HAP-1 (cell line): ENCODE measurements at regions not wholly inside any gene's neighbourhood (a gene's known extent, or its start where the extent isn't known, plus 50 kb on each side); places are given as distances from the start of the nearest gene placed in this dataset.

Source experiments
- DNase-seq, 2 experiments: peaks; one replicate each; pipeline ENCODE4 v3.0.0-alpha.2; 2016 to 2020; ENCODE audit warnings: low spot score in 2 of 2
- H3K27me3 ChIP-seq: fragments of 250-450 bp; sonication (Bioruptor Pico); 2 replicates; pipeline ENCODE4 v1.5.1; 2020; ENCODE audit warnings: low read depth, mild to moderate bottlenecking, moderate library complexity
- H3K36me3 ChIP-seq: fragments of 250-450 bp; sonication (Bioruptor Pico); replicated peaks from 2 replicates; pipeline ENCODE4 v1.5.1; 2020; ENCODE audit warnings: mild to moderate bottlenecking
- H3K4me1 ChIP-seq: fragments of 250-450 bp; sonication (Bioruptor Pico); 2 replicates; pipeline ENCODE4 v1.5.1; 2020; ENCODE audit warnings: mild to moderate bottlenecking
- H3K4me3 ChIP-seq: fragments of 250-450 bp; sonication (Bioruptor Pico); 2 replicates; pipeline ENCODE4 v1.5.1; 2020; ENCODE audit warnings: mild to moderate bottlenecking, moderate library complexity
- H3K9me3 ChIP-seq: fragments of 250-450 bp; sonication (Bioruptor Pico); 2 replicates; pipeline ENCODE4 v1.5.1; 2020; ENCODE audit warnings: mild to moderate bottlenecking, moderate library complexity
- in situ Hi-C: fragments of 300-500 bp; cut with MboI; formaldehyde crosslinking; loops from 3 replicates; pipeline ENCODE4 v1.14.3; 2020; ENCODE audit warnings: low sequenced_read_pairs, inconsistent platforms, mixed read lengths

DNA sequence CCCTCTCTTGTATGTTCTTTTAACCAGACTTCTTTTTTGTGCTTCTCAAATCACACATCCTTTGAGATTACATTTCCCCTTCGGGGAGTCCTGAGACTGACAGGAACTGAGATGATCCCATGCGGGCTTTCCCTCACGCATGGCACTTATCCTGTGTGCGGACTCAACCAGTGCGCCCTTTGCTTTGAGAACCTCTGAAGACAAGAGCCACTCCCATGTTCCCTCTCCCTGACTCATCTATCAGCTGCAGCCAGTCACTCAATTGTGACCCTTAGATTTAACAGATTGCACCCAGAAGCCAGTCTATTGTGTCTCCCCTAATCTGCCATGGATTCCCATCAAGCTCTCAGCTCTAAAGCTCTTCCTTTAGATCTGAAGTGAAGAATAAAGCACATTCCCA is 353.9 kb upstream of the MEOX2 start:
- H3K4me1 ChIP-seq = no peaks in the 10 kb centered on the region
- in situ Hi-C loops = no loop called here
- DNase-seq = no peak
- no peaks in the 10 kb centered on the region for H3K9me3 ChIP-seq
- no peaks in the 10 kb centered on the region for H3K27me3 ChIP-seq
- H3K4me3 ChIP-seq = no peak overlapping the region
- no peaks in the 10 kb centered on the region for H3K36me3 ChIP-seq

DNA sequence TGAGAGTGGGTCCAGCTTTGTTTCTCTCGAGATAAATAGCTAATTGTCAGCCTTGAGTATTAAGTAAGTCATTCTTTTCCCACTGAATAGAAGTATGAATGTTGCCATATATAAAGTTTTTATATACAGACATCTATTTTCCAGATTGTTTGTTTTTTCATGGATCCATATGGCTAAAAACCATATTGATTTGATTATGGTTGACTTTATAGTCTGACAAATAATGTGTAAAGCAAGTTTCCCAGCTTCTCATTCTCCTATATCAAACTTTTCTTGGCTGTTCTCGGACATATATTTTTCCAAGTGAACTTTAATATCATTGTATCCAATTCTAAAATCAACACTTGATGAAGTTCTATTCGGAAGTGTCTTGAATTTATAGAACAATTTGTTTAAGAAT is 352.4 kb upstream of the MEOX2 start:
- Histone ChIP-seq H3K4me3 (no peak overlapping the region), H3K4me1 (no peaks in the 10 kb centered on the region), H3K27me3 (no peaks in the 10 kb centered on the region), H3K9me3 (no peaks in the 10 kb centered on the region), H3K36me3 (no peaks in the 10 kb centered on the region)
- in situ Hi-C loops = no loop called here
- no peak for DNase-seq

DNA sequence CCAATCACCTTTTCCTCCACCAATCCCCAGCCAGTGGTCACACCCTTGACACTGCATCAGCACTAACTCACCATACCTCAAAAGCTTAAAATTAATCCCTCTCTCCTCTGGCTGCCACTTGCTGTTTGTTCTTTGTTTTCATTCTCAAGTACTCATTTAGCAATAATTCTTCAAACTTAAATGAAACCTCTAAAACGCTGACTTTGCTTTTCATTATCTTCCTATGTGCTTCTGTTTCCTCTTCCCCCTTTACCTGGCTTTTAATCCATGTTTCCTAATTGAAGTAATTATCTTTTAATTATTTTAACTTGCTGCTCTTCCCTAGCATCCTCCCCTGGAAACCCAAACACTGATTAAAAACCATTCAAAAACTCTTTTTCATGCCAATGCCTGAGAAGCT is 348.9 kb upstream of the MEOX2 start:
- Histone ChIP-seq H3K4me3 (no peak overlapping the region), H3K36me3 (no peaks in the 10 kb centered on the region), H3K27me3 (no peaks in the 10 kb centered on the region), H3K4me1 (no peaks in the 10 kb centered on the region), H3K9me3 (no peaks in the 10 kb centered on the region)
- in situ Hi-C loops = no loop called here
- no peak for DNase-seq

- in situ Hi-C loops = no loop called here
- Histone ChIP-seq H3K4me1 (no peaks in the 10 kb centered on the region), H3K36me3 (no peaks in the 10 kb centered on the region), H3K27me3 (no peaks in the 10 kb centered on the region), H3K4me3 (no peak overlapping the region), H3K9me3 (no peaks in the 10 kb centered on the region)
- no peak for DNase-seq
Observed at GRCh38 chr7:16034866-16035265, 348.4 kb upstream of the MEOX2 start.

DNA sequence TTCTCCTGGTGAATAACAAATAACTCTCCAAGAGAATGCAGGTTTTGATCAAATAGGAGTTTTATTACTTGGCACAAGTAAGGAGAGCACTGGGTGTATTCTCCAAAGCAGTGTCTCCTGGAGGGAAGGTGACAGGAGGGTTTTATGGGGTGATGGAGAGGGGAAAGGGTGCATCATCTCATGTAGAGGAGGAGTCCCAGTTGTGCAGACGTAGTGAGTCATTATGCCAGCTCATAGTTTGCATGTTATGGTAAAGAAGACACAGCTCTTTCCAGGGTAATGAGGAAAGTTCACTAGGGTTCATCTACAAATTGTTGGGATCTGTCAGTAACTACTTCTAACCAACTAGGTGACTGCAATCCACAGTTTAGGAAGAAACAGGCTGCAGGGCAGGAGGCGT is 347.9 kb upstream of the MEOX2 start:
- H3K9me3 ChIP-seq = no peaks in the 10 kb centered on the region
- no peaks in the 10 kb centered on the region for H3K27me3 ChIP-seq
- no peak for DNase-seq
- H3K36me3 ChIP-seq = no peaks in the 10 kb centered on the region
- in situ Hi-C loops = no loop called here
- H3K4me3 ChIP-seq = no peak overlapping the region
- H3K4me1 ChIP-seq = no peaks in the 10 kb centered on the region

DNA sequence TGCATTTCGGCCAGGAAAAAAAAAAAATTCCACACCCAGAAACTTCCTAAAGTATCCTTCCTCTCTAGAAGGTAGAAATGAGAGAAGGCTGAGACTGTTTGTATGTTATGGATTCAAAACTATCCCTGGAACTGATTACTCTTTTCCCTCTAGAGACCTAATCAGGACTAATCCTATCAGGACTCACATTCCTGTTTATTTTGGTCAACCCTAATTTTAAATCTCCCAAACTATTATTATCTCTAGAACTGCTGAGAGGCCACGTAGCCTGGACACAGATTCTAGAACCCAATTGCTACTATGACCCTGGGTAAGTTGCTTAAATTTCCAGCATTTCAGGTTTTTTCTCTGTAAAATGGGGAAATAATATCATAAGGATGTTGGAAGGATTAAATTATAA is 346.8 kb upstream of the MEOX2 start:
- Histone ChIP-seq H3K9me3 (no peaks in the 10 kb centered on the region), H3K4me1 (no peaks in the 10 kb centered on the region), H3K27me3 (no peaks in the 10 kb centered on the region), H3K4me3 (no peak overlapping the region), H3K36me3 (no peaks in the 10 kb centered on the region)
- in situ Hi-C loops = no loop called here
- DNase-seq = no peak

- in situ Hi-C loops = no loop called here
- H3K36me3 ChIP-seq = no peaks in the 10 kb centered on the region
- H3K4me1 ChIP-seq = no peaks in the 10 kb centered on the region
- H3K9me3 ChIP-seq = no peaks in the 10 kb centered on the region
- no peaks in the 10 kb centered on the region for H3K27me3 ChIP-seq
- no peak for DNase-seq
- H3K4me3 ChIP-seq = no peak overlapping the region
Observed at GRCh38 chr7:16028636-16029035, 342.2 kb upstream of the MEOX2 start.

DNA sequence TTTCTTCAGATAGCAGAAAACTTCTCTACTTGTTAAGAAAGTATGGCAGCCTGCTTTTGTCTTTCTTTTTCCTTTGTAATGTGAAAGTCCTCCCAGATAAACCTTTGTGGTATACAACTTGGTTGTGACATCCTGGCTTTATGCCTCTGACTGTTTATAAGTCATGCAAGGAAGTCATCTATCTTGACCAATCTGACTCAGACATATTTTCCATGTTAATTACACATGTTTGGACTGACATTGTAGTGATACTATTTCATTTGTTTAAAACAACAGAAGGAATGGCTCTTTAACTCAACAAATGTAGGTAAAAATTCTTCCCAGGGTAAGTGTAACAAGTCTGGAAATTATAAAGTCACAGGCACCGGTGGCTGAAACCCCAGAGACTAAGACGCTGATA is 341.6 kb upstream of the MEOX2 start:
- in situ Hi-C loops = no loop called here
- Histone ChIP-seq H3K9me3 (no peaks in the 10 kb centered on the region), H3K4me1 (no peaks in the 10 kb centered on the region), H3K4me3 (no peak overlapping the region), H3K27me3 (no peaks in the 10 kb centered on the region), H3K36me3 (no peaks in the 10 kb centered on the region)
- no peak for DNase-seq

GRCh38 chr7:16027396-16027795 is 340.9 kb upstream of the MEOX2 start:
- H3K9me3 ChIP-seq = no peaks in the 10 kb centered on the region

GRCh38 chr7:16026253-16027020 is 340.0 kb upstream of the MEOX2 start:
- DNase-seq = no peak
- no peaks in the 10 kb centered on the region for H3K9me3 ChIP-seq
- in situ Hi-C loops = no loop called here
- no peaks in the 10 kb centered on the region for H3K36me3 ChIP-seq
- H3K27me3 ChIP-seq = no peaks in the 10 kb centered on the region
- H3K4me3 ChIP-seq = no peak overlapping the region
- H3K4me1 ChIP-seq = no peaks in the 10 kb centered on the region

More at GRCh38 chr7:16027396-16027795, 340.9 kb upstream of the MEOX2 start:
- Histone ChIP-seq H3K4me3 (no peak overlapping the region), H3K36me3 (no peaks in the 10 kb centered on the region), H3K4me1 (no peaks in the 10 kb centered on the region), H3K27me3 (no peaks in the 10 kb centered on the region)
- in situ Hi-C loops = no loop called here
- no peak for DNase-seq

DNA sequence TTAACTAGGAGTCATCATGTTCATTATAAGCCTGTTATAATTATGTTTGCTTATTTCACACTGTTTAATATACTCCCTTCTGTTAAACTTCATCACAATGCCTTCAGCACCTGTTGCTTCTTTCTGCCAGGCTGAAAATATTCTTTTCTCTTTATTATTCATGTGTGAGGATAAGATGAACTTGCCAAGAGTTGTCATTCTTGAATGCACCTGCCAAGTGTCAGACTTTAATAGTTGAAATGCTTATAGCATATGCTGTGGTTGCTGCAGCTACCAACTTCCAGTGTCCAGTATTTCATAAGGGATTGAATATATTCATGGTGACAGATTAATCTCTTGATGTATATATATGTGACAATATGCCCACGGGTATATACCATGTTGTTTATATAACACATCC is 339.2 kb upstream of the MEOX2 start:
- no peak for DNase-seq
- Histone ChIP-seq H3K27me3 (no peaks in the 10 kb centered on the region), H3K4me1 (no peaks in the 10 kb centered on the region), H3K36me3 (no peaks in the 10 kb centered on the region), H3K4me3 (no peak overlapping the region), H3K9me3 (no peaks in the 10 kb centered on the region)
- in situ Hi-C loops = no loop called here

- in situ Hi-C loops = no loop called here
- Histone ChIP-seq H3K4me3 (no peak overlapping the region), H3K36me3 (no peaks in the 10 kb centered on the region), H3K27me3 (no peaks in the 10 kb centered on the region), H3K9me3 (no peaks in the 10 kb centered on the region), H3K4me1 (no peaks in the 10 kb centered on the region)
- no peak for DNase-seq
Observed at GRCh38 chr7:16023503-16023902, 337.0 kb upstream of the MEOX2 start.

DNA sequence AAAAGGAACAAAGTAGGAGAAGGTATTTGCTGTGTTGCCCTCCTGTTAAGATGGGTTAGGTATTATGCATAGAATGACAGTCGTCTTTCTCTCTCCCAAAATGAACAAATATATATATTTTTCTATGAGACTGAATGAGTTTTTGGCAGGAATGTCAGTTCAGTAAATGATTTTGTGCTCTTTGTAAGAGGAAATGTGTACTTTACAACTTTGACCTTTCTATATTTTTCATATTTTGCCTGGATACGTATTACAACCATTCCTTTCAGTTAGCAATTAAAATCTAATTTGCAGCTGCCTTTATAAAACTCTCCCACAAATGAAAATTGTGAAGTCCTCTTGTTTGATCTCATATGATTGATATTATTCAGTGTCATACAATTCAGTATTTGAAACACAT is 336.6 kb upstream of the MEOX2 start:
- H3K9me3 ChIP-seq = no peaks in the 10 kb centered on the region
- no peaks in the 10 kb centered on the region for H3K36me3 ChIP-seq
- H3K27me3 ChIP-seq = no peaks in the 10 kb centered on the region
- DNase-seq = no peak
- no peak overlapping the region for H3K4me3 ChIP-seq
- in situ Hi-C loops = no loop called here
- no peaks in the 10 kb centered on the region for H3K4me1 ChIP-seq

GRCh38 chr7:16021851-16022250 is 335.4 kb upstream of the MEOX2 start:
- H3K4me3 ChIP-seq = no peak overlapping the region
- DNase-seq = no peak
- no peaks in the 10 kb centered on the region for H3K9me3 ChIP-seq
- no peaks in the 10 kb centered on the region for H3K36me3 ChIP-seq
- in situ Hi-C loops = no loop called here
- H3K27me3 ChIP-seq = no peaks in the 10 kb centered on the region
- H3K4me1 ChIP-seq = no peaks in the 10 kb centered on the region

DNA sequence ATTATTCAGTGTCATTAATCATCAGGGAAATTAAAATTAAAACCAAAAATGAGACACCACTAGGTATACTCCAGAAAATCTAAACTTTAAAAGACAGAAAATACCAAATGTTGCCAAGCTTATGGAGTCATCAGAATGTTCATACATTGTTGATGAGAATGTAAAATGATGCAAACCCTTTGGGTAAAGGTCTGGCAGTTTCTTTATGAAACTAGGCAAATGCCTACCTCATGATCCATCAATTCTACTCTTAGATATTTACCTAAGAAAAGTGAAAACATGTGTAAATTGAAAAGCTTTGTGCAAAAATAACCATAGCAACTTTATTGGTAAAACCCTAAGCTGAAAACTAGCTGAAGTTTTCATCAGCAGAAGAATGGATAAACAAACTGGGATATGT is 329.5 kb upstream of the MEOX2 start:
- Histone ChIP-seq H3K27me3 (no peaks in the 10 kb centered on the region), H3K9me3 (no peaks in the 10 kb centered on the region), H3K4me3 (no peak overlapping the region), H3K36me3 (no peaks in the 10 kb centered on the region), H3K4me1 (no peaks in the 10 kb centered on the region)
- no peak for DNase-seq
- in situ Hi-C loops = no loop called here
